ENCODE measurements at regions not wholly inside any gene's neighbourhood (a gene's known extent, or its start where the extent isn't known, plus 50 kb on each side); places are given as distances from the start of the nearest gene placed in this dataset.

GRCh38 chr6:104540743-104541142, 319.0 kb downstream of the HACE1 start:
- TF ChIP-seq CTCF (IDR thresholded peaks at IDR 0.05) (no peak), POLR2A (IDR thresholded peaks at IDR 0.05) (no peak)
